ENCODE measurements at regions not wholly inside any gene's neighbourhood (a gene's known extent, or its start where the extent isn't known, plus 50 kb on each side); places are given as distances from the start of the nearest gene placed in this dataset.

DNA sequence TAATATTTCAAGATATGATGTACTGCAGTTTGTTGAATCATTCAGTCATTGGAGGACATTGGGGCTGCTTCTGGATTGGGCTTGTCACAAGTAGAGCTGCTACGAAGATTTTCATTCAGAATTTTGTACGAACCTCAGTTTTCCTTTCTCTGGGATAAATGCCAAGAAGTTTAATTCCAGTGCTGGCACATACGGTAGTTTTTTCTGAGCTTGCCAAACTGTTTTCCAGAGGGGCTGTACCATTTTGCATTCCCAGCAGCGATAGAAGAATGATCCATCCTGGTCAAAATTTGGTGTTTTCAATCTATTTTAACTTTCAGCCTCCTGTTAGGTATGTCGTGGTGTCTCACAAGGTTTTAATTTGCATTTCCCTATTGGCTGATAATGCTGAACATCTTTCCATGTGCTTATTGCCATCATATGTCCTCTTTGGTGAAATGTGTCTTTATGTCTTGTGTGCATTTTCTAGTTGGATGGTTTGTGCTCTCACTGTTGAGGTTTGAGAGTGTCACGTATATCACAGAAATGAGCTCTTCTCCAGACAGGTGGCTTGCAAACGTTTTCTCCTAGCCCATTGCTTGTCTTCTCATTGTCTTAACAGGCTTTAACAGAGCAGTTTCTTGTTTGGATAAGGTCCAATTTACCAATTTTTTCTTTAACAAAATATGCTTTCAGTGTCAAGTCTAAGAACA, 612.6 kb downstream of the GALR1 start:
- no peak for TF ChIP-seq POLR2A (IDR thresholded peaks at IDR 0.05; ENCODE audit: low read depth, low read length)
- TF ChIP-seq POLR2AphosphoS5 (IDR thresholded peaks at IDR 0.05; ENCODE audit: low read depth, low read length), result no peak

Measured in GM12892 (cell line).